GM21723 (cell line): ENCODE measurements at regions not wholly inside any gene's neighbourhood (a gene's known extent, or its start where the extent isn't known, plus 50 kb on each side); places are given as distances from the start of the nearest gene placed in this dataset.

Experiments used
- ATAC-seq: cut with Tn5 transposase; IDR thresholded peaks from one replicate; pipeline ENCODE4 v1.9.1; 2021; ENCODE audit warnings: mild to moderate bottlenecking, moderate library complexity; ENCODE audit not compliant: unreplicated experiment

DNA sequence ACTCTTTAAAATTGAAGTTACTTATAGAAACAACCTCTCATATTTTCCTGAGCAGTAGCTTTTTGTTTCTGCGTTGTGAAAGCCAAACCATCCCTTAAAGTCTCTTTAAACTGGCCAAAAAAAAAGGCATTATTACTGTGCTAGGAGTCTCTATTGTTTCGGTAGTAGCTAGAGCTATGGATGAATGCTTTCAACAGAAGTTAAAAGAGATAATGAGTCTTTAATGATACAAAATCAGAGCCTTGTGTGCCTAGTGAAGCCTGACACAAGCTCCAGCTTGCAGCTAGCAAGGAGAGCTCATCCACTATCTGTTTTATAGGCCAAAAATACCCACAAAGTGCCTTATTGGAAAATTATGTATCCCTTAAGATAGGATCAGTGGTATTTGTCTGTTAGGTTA is 360.4 kb upstream of the CDIN1 start:
- no peak for ATAC-seq

- no peak for ATAC-seq
These were observed 357.4 kb upstream of the CDIN1 start for GRCh38 chr15:36221992-36222391.

DNA sequence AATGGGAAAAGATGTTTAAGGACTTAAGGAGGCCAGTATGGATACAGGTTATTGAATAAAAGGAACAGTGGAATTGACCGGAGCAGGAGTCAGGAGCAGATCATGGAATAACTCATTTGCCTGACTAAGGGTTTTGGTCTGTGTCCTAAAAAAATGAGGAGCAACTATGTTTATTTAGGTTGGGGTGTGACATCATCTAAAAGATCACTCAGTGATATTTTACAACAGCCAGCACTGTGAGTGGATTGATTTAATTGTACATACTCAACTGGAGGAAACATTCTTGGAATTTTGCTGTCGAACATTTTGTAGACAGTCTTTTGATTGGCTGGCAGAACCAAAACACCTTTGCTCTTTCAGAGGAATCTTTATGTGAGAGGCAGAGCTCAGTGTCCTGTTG is 348.6 kb upstream of the CDIN1 start:
- no peak for ATAC-seq

DNA sequence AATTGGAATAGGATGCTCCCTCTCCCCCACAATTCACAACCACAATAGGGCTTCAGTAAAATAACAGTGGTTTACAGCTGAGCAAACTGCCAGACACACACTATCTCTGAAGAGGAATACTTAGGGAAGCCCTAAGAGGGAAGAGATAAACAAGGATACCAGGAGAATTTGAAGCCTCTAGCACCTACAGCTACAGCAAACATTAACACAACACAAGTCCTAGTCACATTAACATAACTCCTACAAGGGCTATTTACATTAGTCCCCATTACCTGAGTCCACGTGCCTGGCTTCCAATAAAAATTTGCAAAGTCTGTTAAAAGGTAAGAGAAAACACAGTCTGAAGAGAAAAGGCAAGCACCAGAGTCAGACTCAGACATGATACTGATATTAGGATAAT is 346.9 kb upstream of the CDIN1 start:
- no peak for ATAC-seq

- ATAC-seq = no peak
These were observed 344.7 kb upstream of the CDIN1 start for GRCh38 chr15:36234743-36235142.

GRCh38 chr15:36235173-36235572 is 344.3 kb upstream of the CDIN1 start:
- ATAC-seq = no peak

DNA sequence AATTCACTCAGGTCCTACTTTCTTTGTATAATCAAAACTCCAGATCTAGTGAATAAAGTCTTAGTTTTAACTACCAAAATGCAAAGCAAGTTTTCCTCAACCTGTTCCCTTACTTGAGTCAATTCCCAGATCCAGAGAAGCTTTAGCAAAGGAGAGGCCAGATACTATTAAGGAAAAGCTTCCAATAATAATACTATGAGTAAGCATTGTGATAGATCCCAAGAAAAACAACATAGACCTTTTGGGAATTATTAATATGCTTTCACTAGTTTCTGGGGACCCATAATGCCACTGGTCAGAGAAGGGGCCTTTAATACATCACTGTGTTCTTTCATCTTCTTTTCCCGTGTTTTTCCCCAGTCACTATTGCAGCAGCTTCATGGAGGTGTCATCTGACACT is 339.9 kb upstream of the CDIN1 start:
- no peak for ATAC-seq

GRCh38 chr15:36251450-36251849 is 328.0 kb upstream of the CDIN1 start:
- no peak for ATAC-seq

GRCh38 chr15:36252146-36252711 is 327.2 kb upstream of the CDIN1 start:
- no peak for ATAC-seq

DNA sequence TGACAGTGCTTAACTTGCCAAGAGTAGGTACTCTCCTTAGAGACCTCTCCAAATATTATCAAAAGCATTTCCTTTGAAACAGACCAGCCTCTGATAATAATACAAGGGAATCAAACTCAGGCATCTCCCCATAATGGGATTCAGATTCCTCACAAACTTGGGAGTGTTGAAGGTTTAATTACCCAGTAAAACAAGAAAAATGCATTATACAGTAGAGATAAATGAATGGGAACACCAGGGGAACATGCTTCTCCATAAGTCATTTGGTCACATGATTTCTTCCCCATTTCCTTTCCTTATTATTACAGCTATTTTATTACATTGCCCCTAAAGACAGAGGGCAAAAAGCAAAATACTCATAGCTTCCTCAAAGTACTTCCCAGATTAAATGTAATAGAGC is 325.0 kb upstream of the CDIN1 start:
- no peak for ATAC-seq

GRCh38 chr15:36256404-36256807 is 323.0 kb upstream of the CDIN1 start:
- ATAC-seq = no peak

- no peak for ATAC-seq
These were observed 315.8 kb upstream of the CDIN1 start for GRCh38 chr15:36263666-36264065.

GRCh38 chr15:36265422-36265821 is 314.0 kb upstream of the CDIN1 start:
- no peak for ATAC-seq

DNA sequence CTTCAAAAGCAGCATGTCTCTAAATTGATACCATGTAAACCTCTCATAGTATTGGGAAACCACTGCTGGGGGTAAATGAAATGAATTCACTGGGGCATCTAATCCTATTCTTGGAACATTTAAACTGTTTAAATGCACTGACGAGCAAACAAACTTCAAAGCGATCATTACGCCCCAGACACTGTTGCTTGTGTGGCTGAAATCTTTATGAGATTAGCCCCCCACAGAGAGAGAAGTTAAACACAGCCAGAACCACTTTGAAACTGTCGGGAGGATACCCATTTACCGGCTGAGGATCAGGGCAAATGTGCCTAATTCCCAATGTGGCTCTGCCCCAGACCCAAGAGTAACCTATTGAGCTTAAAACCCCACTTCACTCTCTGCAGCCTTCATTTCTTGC is 308.4 kb upstream of the CDIN1 start:
- ATAC-seq = no peak

GRCh38 chr15:36275656-36276055 is 303.8 kb upstream of the CDIN1 start:
- no peak for ATAC-seq

- ATAC-seq = no peak
These were observed 301.2 kb upstream of the CDIN1 start for GRCh38 chr15:36278219-36278618.

DNA sequence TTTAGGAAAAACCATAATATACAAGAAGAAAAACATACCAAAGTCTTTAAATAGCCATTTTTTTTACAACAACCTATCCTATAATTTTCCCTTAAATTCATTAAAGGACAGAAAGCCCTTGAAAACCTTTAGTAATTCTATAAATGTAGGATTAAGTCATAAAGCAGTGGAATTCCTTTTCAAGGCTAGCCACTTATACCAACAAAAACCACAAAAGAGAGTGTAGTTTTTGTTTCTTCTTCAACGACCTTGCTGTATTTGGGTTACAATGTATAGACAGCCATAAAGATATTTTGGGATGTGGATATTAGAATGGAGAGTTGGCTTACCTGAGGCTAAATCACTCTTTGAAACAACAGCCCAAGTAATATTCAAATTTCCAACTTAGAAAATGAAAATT is 296.6 kb upstream of the CDIN1 start:
- ATAC-seq = no peak

- no peak for ATAC-seq
These were observed 294.5 kb upstream of the CDIN1 start for GRCh38 chr15:36284911-36285310.

- ATAC-seq = no peak
These were observed 287.9 kb upstream of the CDIN1 start for GRCh38 chr15:36291501-36291900.

- no peak for ATAC-seq
These were observed 285.1 kb upstream of the CDIN1 start for GRCh38 chr15:36294359-36294758.

DNA sequence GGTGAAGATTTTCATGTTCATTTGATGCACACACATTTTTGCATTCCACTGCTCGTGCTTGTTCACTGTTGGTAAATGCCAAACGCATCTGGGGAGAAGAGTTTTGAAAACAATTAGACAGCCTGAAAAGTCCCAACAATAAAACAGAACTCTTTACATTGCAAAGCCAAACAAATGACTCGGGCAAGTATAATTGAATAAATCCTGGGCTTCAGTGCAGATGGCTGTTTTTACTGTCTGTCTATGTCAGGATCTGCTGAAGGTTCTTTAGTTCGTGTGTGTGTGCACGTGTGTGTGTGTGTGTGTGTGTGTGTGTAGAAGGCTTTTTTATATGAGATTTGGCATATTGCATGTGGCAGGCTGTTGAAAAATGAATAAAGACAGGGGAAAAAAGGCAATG is 277.5 kb upstream of the CDIN1 start:
- no peak for ATAC-seq

DNA sequence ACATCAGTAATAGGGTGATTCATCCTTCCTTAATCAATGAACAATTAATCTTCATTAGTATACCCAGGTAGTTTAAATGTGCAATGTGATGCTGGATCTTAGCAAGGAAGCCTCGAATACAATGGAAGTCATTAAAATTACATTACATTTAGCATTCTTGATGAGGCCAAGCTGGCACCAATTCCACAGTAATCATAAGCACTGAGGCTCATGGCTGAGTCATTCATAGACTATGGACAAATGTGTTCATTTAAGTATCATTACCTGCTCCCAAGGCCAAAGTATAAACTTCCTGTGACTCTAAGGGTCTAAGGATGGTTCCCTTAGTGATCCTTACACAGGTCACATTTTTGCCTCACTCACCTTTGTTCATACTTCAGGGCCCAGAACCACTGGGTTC is 266.4 kb upstream of the CDIN1 start:
- no peak for ATAC-seq

DNA sequence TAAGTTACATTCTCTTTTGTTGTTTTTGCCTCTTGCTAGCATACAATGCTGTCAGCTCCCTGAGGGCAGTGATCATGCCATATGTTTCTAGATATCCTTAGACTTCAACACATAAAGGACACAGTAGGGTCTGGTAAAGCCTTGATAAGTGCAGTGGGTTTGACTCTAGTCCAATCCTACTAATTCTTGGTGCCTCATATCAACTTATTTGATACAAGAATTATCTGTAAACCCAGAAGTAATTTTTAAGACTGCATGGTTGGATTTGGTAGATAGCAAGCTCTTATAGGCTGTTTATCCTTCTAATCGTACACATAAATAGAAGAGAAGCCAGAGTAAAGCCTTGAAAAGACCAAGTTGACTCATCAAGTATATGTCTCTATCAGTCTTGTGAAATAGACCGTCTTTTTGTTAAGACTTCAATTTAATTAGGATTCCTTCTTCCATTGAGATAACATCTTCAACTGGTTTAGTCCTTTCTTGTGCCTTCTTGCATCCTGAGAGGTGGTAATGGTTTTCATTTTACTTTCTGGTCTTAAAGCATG is 265.6 kb upstream of the CDIN1 start:
- no peak for ATAC-seq
